Loucy (cell line): ENCODE measurements at regions not wholly inside any gene's neighbourhood (a gene's known extent, or its start where the extent isn't known, plus 50 kb on each side); places are given as distances from the start of the nearest gene placed in this dataset.

Experiments used
- CTCF ChIP-seq: fragments of 200-600 bp; sonication (generic); conservative IDR thresholded peaks from 2 replicates; pipeline ENCODE4 v1.5.1; 2014; ENCODE audit warnings: mild to moderate bottlenecking, antibody characterized with exemption, low read length
- EZH2phosphoT487 ChIP-seq: fragments of 200-600 bp; IDR thresholded peaks from 2 replicates; pipeline ENCODE4 v1.6.1; 2018; ENCODE audit warnings: antibody characterized with exemption, mild to moderate bottlenecking, moderate library complexity, borderline replicate concordance

DNA sequence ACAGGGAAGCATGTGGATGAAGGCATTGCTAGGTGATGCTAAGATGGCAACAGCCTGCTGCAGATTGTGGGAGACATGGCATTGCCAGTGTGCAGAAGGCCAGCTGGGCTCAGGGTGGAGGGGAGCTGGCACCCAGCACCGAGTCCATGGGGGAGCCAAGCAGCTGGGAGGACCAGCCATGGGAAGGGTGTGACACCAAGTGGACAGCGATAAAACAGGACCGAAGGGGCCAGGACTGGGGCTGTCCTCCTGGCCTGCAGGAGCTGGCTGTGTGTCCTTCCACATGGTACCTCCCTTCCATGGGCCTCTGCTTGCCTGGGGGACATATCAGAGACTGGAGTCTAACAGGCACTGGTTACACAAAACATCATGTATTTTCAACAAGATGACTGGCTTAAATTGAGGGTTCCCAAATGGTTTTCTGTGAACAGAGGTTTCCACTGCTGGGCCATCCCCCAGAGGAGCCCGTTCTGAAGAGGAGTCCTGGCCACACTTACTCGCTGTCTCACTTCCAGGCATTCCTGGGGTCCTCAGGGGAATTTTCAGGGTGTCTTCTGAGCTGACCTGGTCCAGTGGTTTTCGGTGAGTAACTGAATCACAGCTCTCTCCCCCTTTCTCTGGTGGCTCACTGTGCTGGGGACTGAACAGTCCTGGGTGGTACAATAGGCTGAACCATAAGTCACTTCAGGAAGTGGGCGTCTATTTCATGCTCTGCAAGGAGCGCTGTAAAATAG is 60.4 kb upstream of the TNP1 start:
- TF ChIP-seq CTCF (no peak), EZH2phosphoT487 (no peak)
